ENCODE measurements at regions not wholly inside any gene's neighbourhood (a gene's known extent, or its start where the extent isn't known, plus 50 kb on each side); places are given as distances from the start of the nearest gene placed in this dataset.

DNA sequence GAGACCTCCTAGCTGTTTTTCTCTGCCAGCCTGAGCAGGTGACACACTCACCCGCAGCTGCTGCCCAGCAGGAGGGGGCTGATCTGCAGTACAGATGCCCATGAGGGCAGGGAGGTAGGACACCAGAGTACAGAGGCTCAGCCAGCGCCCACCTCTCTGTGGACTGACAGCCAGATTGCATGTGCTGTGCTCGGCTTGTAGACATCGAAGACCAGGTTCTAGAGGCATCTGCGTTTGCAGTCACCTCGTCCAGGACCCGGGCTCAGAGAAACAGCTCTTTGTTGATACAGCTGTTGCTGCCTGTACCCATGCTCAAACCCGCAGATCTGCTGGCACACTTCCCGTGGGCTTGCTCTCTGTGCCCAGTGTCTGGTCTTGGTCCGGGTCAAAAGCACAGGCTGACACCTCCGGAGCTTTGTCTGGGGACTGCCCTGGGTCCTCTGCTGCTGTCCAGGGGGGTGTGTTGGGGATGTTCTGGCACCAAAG, 224.7 kb downstream of the GLRX3 start (continued):
- TF ChIP-seq, protein P1, sequence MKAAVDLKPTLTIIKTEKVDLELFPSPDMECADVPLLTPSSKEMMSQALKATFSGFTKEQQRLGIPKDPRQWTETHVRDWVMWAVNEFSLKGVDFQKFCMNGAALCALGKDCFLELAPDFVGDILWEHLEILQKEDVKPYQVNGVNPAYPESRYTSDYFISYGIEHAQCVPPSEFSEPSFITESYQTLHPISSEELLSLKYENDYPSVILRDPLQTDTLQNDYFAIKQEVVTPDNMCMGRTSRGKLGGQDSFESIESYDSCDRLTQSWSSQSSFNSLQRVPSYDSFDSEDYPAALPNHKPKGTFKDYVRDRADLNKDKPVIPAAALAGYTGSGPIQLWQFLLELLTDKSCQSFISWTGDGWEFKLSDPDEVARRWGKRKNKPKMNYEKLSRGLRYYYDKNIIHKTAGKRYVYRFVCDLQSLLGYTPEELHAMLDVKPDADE (IDR thresholded peaks at IDR 0.05): no peak

DNA sequence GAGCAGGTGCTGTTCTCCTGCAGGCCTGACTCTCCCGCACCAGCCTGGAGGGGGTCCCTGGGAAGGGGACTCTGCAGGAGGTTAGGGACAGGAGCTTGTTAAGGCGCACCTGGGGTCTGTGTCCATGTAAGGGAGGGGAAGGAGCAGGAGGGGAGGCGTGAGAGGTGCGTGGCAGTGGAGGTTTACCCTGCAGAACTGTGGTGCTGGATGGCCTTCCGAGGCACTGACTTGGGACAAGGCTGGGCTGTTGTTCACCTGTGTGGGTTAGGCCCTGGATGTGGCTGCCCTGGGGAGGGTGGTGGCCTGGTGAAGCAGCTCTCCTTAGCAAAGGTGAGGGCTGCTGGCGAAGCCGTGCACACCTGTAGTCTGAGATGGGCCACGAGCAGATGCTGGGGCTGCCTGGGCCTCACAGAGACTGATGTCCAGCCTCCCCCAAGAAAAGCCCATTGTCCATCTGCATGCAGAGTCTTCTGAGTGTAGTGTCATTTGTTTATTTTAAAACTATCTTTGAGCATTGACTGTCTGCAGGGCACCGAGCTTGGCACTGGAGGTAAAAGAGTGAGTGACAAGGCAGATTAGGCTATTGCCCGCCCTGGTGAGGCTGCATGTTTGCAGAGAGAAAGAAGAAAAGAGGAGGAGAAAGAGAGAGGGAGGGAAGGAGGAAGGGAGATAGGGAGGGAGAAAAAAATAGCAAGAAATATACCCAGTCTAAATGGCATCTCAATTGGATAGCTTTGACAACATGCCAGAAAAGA, 225.3 kb downstream of the GLRX3 start:
- Mint-ChIP-seq H3K36me3 (ENCODE audit: low read depth) (peaks cover 54% of the 10 kb centered on the region), H3K27ac (no peak overlapping the region), H3K4me3 (no peak overlapping the region), H3K9me3 (peaks cover 98% of the 10 kb centered on the region), H3K4me1 (no peaks in the 10 kb centered on the region), H3K27me3 (ENCODE audit: insufficient read depth, low read depth, poor library complexity) (peaks cover 8% of the 10 kb centered on the region)
- Histone ChIP-seq H3K27me3 (ENCODE audit: insufficient read depth) (no peaks in the 10 kb centered on the region), H3K27ac (ENCODE audit: low read depth) (no peak overlapping the region), H3K36me3 (ENCODE audit: insufficient read depth) (no peaks in the 10 kb centered on the region), H3K79me2 (replicated peaks; ENCODE audit: insufficient read depth) (no peaks in the 10 kb centered on the region), H3K9me2 (ENCODE audit: insufficient read depth) (no peaks in the 10 kb centered on the region), H3K4me1 (ENCODE audit: insufficient read depth) (no peaks in the 10 kb centered on the region), H3F3A (replicated peaks; ENCODE audit: low read depth) (no peaks in the 10 kb centered on the region), H2AFZ (no peak overlapping the region), H4K20me1 (replicated peaks; ENCODE audit: insufficient read depth) (no peaks in the 10 kb centered on the region), H3K4me2 (no peak overlapping the region), H3K4me3 (no peak overlapping the region)
- no peak for ATAC-seq
- no peak for DNase-seq (ENCODE audit: low spot score)
- TF ChIP-seq, protein P2, sequence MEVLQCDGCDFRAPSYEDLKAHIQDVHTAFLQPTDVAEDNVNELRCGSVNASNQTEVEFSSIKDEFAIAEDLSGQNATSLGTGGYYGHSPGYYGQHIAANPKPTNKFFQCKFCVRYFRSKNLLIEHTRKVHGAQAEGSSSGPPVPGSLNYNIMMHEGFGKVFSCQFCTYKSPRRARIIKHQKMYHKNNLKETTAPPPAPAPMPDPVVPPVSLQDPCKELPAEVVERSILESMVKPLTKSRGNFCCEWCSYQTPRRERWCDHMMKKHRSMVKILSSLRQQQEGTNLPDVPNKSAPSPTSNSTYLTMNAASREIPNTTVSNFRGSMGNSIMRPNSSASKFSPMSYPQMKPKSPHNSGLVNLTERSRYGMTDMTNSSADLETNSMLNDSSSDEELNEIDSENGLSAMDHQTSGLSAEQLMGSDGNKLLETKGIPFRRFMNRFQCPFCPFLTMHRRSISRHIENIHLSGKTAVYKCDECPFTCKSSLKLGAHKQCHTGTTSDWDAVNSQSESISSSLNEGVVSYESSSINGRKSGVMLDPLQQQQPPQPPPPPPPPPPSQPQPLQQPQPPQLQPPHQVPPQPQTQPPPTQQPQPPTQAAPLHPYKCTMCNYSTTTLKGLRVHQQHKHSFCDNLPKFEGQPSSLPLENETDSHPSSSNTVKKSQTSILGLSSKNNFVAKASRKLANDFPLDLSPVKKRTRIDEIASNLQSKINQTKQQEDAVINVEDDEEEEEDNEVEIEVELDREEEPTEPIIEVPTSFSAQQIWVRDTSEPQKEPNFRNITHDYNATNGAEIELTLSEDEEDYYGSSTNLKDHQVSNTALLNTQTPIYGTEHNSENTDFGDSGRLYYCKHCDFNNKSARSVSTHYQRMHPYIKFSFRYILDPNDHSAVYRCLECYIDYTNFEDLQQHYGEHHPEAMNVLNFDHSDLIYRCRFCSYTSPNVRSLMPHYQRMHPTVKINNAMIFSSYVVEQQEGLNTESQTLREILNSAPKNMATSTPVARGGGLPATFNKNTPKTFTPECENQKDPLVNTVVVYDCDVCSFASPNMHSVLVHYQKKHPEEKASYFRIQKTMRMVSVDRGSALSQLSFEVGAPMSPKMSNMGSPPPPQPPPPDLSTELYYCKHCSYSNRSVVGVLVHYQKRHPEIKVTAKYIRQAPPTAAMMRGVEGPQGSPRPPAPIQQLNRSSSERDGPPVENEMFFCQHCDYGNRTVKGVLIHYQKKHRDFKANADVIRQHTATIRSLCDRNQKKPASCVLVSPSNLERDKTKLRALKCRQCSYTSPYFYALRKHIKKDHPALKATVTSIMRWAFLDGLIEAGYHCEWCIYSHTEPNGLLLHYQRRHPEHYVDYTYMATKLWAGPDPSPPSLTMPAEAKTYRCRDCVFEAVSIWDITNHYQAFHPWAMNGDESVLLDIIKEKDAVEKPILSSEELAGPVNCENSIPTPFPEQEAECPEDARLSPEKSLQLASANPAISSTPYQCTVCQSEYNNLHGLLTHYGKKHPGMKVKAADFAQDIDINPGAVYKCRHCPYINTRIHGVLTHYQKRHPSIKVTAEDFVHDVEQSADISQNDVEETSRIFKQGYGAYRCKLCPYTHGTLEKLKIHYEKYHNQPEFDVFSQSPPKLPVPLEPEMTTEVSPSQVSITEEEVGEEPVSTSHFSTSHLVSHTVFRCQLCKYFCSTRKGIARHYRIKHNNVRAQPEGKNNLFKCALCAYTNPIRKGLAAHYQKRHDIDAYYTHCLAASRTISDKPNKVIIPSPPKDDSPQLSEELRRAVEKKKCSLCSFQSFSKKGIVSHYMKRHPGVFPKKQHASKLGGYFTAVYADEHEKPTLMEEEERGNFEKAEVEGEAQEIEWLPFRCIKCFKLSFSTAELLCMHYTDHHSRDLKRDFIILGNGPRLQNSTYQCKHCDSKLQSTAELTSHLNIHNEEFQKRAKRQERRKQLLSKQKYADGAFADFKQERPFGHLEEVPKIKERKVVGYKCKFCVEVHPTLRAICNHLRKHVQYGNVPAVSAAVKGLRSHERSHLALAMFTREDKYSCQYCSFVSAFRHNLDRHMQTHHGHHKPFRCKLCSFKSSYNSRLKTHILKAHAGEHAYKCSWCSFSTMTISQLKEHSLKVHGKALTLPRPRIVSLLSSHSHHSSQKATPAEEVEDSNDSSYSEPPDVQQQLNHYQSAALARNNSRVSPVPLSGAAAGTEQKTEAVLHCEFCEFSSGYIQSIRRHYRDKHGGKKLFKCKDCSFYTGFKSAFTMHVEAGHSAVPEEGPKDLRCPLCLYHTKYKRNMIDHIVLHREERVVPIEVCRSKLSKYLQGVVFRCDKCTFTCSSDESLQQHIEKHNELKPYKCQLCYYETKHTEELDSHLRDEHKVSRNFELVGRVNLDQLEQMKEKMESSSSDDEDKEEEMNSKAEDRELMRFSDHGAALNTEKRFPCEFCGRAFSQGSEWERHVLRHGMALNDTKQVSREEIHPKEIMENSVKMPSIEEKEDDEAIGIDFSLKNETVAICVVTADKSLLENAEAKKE (CRISPR knock-in tag; IDR thresholded peaks at IDR 0.05): no peak
- TF ChIP-seq EZH2 (IDR thresholded peaks at IDR 0.05; ENCODE audit: low read depth, unreplicated experiment) (no peak), ZNF114 (CRISPR knock-in tag; IDR thresholded peaks at IDR 0.05) (no peak), EZH2phosphoT487 (IDR thresholded peaks at IDR 0.05; ENCODE audit: unreplicated experiment) (no peak), NANOG (IDR thresholded peaks at IDR 0.05; ENCODE audit: borderline replicate concordance) (no peak), CREB1 (CRISPR knock-in tag; IDR thresholded peaks at IDR 0.05; ENCODE audit: low read depth) (no peak), JUNB (IDR thresholded peaks at IDR 0.05; ENCODE audit: unreplicated experiment) (no peak)
- TF ChIP-seq, protein P1 (IDR thresholded peaks at IDR 0.05): no peak
- TF ChIP-seq, protein P3, sequence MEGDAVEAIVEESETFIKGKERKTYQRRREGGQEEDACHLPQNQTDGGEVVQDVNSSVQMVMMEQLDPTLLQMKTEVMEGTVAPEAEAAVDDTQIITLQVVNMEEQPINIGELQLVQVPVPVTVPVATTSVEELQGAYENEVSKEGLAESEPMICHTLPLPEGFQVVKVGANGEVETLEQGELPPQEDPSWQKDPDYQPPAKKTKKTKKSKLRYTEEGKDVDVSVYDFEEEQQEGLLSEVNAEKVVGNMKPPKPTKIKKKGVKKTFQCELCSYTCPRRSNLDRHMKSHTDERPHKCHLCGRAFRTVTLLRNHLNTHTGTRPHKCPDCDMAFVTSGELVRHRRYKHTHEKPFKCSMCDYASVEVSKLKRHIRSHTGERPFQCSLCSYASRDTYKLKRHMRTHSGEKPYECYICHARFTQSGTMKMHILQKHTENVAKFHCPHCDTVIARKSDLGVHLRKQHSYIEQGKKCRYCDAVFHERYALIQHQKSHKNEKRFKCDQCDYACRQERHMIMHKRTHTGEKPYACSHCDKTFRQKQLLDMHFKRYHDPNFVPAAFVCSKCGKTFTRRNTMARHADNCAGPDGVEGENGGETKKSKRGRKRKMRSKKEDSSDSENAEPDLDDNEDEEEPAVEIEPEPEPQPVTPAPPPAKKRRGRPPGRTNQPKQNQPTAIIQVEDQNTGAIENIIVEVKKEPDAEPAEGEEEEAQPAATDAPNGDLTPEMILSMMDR (conservative IDR thresholded peaks at IDR 0.05; ENCODE audit: low read depth in 2 of 2): no peak
- TF ChIP-seq, protein P4, sequence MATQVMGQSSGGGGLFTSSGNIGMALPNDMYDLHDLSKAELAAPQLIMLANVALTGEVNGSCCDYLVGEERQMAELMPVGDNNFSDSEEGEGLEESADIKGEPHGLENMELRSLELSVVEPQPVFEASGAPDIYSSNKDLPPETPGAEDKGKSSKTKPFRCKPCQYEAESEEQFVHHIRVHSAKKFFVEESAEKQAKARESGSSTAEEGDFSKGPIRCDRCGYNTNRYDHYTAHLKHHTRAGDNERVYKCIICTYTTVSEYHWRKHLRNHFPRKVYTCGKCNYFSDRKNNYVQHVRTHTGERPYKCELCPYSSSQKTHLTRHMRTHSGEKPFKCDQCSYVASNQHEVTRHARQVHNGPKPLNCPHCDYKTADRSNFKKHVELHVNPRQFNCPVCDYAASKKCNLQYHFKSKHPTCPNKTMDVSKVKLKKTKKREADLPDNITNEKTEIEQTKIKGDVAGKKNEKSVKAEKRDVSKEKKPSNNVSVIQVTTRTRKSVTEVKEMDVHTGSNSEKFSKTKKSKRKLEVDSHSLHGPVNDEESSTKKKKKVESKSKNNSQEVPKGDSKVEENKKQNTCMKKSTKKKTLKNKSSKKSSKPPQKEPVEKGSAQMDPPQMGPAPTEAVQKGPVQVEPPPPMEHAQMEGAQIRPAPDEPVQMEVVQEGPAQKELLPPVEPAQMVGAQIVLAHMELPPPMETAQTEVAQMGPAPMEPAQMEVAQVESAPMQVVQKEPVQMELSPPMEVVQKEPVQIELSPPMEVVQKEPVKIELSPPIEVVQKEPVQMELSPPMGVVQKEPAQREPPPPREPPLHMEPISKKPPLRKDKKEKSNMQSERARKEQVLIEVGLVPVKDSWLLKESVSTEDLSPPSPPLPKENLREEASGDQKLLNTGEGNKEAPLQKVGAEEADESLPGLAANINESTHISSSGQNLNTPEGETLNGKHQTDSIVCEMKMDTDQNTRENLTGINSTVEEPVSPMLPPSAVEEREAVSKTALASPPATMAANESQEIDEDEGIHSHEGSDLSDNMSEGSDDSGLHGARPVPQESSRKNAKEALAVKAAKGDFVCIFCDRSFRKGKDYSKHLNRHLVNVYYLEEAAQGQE (IDR thresholded peaks at IDR 0.05; ENCODE audit: unreplicated experiment): no peak

Data from GM23338 (cell line).